Kasumi-1 (cell line): ENCODE measurements at regions not wholly inside any gene's neighbourhood (a gene's known extent, or its start where the extent isn't known, plus 50 kb on each side); places are given as distances from the start of the nearest gene placed in this dataset.
"Not testable (repeated sequence)": the region's sequence is repeated elsewhere in the genome, so short reads cannot be mapped to it uniquely, and the experiment has no call there.

ENCODE experiments used
- DNase-seq, 2 experiments: peaks; one replicate each; lab custom pipeline; 2025; lab: John Stamatoyannopoulos, UW

DNA sequence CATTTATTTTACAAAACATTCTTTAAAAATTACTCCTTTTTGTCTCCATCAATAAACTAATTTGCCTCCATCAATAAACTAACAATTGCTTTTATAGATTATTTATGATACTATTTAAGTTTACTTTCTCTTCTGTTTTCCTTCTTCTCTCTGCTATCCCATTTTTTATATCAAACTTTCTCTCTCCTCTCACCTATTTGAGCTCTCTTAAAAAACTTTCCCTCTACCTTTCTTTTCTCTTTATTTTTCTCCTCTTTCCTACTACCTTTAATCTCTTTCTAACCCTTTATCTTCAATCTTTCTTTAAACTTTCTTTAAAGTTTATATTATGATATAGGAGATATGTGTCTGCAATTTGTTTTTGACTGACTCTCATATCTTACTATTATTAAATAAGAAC is 566.4 kb downstream of the DACH1 start:
- no peak for DNase-seq

- DNase-seq: no peak
Observed at GRCh38 chr13:71291842-71292146, 575.2 kb downstream of the DACH1 start.

DNA sequence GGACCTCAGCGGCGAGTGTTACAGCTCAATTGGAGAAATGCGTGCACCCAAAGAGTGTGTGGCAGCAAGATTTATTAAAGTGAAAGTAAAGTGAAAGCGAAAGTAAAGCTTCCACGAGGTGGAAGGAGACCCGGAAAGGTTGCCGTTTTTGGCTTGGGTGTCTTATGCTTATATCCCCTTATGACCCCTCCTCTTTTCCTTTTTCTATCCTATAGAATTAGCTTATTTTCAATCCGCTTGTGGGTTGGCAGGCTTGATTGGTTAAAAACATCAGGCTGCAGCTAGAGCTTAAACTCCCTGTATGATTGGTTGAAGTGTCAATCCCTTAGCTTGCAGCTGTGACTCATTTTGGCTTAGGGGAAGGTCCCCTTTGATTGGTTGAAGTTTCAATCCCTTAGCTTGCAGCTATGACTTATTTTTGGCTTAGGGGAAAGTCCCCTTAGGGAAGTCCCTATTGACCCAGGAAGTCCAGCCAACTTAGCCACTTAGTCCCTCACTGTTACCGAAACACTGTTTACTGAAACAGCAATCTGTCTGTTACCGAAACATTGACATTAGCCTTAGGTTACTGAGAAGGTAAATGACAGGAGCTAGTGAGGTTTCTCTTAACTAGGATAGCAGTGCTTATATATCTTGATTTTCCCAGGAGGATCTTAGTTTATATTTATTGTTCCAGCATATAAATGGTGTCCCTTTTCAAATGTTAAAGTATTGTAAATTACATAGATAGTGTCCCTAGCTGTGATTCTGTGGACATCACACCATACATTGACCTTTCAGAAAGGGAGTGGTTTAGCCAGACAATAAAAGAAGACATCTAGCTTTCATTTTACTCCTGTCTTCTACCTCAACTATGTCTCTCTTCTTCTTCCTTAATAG is 575.8 kb downstream of the DACH1 start:
- DNase-seq: peak; percentile 32 to 44

- not testable (repeated sequence) for DNase-seq
Observed at GRCh38 chr13:71289980-71290379, 577.0 kb downstream of the DACH1 start.

DNA sequence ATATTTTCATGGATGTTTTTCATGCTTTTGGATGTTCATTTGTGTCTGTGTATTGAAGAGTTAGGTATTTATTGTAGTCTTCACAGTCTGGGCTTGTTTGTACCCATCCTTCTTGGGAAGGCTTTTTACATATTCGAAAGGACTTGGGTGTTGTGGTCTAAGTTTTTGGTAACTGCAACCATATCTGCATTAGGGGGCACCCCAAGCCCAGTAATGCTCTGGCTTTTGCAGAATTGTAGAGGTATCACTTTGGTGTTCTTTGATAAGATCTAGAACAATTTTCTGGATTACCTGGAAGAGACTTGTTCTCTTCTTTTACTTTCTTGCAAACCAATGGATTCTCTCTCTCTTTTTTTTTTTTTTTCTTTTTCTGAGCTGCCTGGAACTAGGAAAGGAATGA is 581.3 kb downstream of the DACH1 start:
- no peak for DNase-seq

DNA sequence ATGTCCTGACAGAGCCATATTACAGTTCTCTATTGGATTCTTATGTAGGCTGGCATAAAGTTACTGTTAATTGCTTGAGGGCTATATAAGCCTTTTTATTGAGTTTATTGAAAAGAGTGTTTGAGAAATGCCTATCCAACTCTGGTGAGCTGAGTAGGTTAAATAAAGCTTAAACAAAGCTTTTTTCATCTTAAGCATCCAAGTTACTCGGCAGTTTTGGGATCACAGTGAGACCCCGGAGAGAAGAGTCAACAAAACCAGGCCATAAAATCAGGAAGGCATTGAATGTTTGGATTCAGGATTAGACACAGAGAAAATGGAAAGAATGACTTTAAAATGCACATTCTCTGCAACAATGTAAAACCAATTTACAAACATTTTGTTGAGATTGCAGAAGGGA is 588.5 kb downstream of the DACH1 start:
- DNase-seq: no peak

DNA sequence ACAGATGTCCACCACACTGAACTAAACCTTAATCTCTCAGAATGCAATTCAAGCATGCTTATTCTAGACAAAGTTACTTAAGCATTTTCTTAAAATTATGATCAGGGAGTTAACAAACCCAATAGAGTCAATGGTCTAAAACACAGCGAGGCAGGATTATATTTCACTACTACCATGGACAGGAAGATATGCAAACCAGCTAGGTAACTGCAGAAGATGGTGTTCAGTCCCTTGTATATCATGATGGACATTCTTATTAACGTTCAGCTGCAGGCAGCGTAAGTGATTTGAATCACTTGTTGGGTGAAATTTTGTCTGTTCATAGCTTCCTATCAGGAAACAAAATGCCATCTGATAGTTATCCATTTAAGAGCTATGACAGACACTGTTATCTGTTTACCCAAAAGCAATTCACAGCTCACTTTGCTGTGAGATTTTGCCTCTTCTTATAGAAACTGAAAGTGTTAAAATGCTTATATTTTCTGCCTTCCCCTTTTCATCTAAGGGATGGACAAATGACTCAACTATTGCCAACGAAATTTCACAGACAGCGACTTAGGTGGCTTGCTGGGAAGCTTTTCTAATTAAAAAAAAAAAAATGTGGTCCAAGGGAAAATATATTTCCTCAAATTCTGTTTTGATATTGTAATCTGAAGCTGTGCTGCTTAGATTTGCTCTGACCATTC is 591.9 kb downstream of the DACH1 start:
- no peak for DNase-seq

- DNase-seq: no peak
Observed at GRCh38 chr13:71261256-71261655, 605.7 kb downstream of the DACH1 start.

DNA sequence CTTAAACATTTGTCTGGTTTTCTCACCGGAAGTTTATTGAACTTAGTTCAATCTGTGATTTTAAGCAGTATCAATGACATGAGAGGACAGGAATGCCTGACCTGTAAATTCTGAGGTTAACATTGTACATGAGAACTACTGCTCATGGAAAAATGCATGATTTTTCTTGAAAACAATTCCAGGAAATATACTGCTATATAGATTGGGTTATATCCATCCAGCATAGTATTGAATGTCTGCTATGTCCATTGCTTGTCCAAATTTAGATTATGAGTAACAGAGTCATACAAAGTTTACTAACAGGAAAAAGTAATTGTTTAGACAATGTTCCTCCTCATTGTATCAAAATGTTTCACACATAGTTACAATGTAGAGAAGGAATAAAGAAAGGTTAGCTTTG is 606.8 kb downstream of the DACH1 start:
- no peak for DNase-seq

DNA sequence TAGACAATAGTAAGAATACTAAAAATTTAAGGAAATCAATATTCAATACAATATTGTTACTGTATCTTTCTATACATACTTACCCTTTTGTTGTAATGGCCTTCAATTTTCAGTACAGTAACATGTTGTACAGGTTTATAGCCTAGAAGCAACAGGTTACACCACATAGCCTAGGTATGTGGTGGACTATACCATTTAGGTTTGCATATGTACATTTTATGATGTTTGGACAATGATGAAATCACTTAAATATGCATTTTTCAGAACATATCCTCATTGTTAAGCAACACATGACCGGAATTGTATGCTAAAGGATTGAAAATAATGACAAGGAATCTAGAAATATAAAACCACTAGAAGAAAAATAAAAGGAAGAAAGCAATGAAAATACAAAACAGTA is 611.4 kb downstream of the DACH1 start:
- DNase-seq: no peak

- no peak for DNase-seq
Observed at GRCh38 chr13:71254384-71254783, 612.6 kb downstream of the DACH1 start.

DNA sequence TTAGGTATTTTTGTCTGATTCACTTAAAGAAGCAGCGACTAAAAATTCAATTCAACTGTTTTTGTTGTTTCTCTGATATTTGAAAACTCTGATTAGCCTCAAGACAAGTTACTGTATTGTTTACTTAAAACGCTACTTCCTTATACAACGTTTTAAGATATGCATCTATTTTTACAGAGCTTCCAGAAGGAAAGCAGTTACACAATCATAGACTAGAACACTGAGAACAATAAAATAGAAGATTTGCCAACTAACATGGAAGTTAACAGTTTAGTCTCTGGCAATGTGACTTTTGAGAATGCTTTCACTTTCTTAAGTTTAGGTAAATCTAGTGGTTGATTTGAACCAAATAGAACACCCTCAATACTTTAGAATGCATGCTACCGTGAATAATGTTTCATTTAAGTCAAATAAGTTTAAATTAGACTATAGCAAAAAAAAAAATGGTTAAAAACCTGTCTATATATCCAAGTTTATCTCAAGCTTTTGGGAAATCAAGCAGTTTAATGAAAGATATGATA is 614.8 kb downstream of the DACH1 start:
- no peak for DNase-seq

DNA sequence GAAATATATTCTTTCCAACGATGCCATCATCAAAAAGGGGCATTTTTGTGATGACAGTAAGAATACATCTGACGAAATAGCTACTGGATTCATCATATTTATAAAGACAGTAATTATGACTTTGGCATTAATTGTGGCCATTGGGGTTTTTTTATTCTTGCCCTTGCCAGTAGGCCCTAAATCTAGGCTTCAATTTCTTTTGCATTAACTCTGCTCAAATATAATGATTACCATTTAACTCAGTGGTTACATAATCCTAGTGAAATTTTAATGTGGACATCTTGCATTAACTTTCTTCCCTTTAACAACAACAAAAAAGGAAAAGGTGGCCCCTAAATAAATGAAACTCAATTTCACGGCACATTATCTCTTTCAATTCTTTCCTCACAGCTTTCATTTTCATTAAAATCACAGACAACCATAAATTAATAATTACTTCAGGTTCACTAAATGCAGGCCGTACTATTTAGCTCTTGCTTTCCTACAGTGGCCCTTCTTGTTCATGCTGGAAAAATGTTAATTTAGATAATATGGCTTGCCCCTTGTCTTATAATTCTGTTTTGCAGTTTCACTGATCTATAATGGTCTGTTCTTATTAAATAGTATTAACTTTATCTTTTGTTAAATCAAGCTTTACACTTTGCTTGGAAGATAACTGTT is 615.6 kb downstream of the DACH1 start:
- no peak for DNase-seq

DNA sequence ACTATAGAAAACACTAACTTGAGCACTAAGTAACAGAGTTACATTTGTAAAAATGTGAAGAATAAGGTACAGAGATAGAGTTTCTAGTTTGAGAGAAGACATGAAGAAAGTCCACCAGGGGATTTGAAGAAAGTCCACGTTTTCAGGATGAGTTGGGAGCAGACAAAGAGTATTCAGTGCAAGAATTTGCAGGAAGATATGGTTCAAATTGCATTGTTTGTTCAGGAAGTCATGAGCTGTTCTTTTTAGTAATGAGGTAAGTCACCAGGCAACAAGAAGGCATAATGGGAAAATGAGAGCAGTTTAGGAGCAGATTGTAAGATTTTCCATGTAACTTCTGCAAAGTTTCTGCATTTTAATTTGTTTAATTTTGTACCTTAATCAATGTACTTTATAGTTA is 618.0 kb downstream of the DACH1 start:
- DNase-seq: no peak

DNA sequence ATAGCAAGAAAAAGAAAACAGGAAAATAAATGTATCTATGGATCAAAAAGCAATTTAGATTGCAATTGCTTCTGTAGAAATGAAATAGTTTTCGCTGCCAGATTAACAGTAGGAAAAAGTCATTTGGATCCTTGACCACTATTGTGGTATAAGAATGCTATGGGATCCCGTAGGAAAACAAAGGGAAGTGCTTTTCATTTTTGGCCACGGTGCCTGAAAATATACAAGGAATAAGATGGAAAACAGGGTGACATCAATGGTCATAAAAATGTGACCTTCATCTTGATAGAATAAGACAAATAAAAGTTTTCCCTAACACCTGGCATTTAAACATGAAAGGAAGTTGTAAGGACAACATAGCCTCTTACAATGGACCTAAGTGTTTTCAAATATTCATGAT is 622.8 kb downstream of the DACH1 start:
- DNase-seq: no peak

GRCh38 chr13:71242201-71242600 is 624.8 kb downstream of the DACH1 start:
- DNase-seq: no peak

- peak; percentile 4 to 19 for DNase-seq
Observed at GRCh38 chr13:71240911-71241310, 626.1 kb downstream of the DACH1 start.

GRCh38 chr13:71237332-71237731 is 629.7 kb downstream of the DACH1 start:
- no peak for DNase-seq

- DNase-seq: no peak
Observed at GRCh38 chr13:71219698-71220415, 647.1 kb downstream of the DACH1 start.

- no peak for DNase-seq
Observed at GRCh38 chr13:71218960-71219359, 648.0 kb downstream of the DACH1 start.

DNA sequence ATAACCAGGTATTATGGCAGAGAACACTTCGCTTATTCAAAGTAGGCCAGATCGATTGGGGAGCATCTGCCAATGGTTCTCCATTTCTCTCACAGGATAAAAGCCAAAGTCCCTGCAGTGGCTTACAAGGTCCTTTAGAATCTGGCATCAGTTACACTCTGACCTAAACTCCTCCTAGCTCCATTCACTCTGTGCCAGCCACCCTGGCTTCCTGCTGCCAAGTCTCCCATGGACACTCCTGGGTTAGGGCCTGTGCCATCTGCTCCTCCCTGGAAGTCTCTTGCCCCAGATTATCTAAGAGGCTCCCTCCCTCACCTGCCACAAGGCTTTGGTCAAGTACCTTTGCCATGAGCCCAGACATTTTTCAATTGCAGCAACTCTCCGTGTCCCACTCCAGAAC is 649.2 kb downstream of the DACH1 start:
- DNase-seq: no peak

DNA sequence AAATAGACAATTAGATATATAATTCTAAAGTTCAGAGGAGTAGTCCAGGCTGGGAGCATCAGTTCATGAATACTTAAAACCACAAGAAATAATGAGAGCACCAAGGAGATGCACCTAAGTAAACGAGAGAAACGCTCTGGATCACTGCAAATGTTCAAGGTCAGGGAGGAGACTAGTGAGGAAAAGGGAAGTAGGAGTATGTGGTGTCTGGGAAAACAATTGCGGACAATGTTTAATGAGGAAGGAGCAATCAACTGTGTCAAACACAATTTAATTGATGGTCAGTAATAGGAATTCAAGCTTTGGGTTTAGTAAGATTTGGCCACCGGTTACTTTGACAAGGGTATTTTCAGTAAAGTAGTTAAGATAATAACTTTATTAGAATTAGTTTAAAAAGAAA is 652.2 kb downstream of the DACH1 start:
- DNase-seq: no peak
